Psoas muscle (tissue), 7 donors: ENCODE measurements at regions not wholly inside any gene's neighbourhood (a gene's known extent, or its start where the extent isn't known, plus 50 kb on each side); places are given as distances from the start of the nearest gene placed in this dataset.
"Not testable (repeated sequence)": the region's sequence is repeated elsewhere in the genome, so short reads cannot be mapped to it uniquely, and the experiment has no call there.

Source experiments
- ATAC-seq, 4 donors: fragments of 200-7000 bp; cut with Tn5 transposase; one replicate each; pipeline ENCODE4 v1.9.1; 2020; ENCODE audit warnings: moderate library complexity in 3 of 4, mild to moderate bottlenecking in 2 of 4
- DNase-seq, 2 donors: peaks; one replicate each; pipeline ENCODE4 v3.0.0-alpha.2; 2020
- H3K27ac ChIP-seq: fragments of 200-600 bp; one replicate; pipeline ENCODE4 v1.8.0; 2022
- H3K27me3 ChIP-seq, 3 donors: fragments of 200-600 bp in 1 of 3; one replicate each; pipeline versions ENCODE4 v1.6.1 to v1.8.0; 2013 to 2022; ENCODE audit warnings: low read length in 2 of 3, mild to moderate bottlenecking in 2 of 3, moderate library complexity in 1 of 3; ENCODE audit not compliant: insufficient read depth in 3 of 3
- H3K36me3 ChIP-seq, 2 donors: fragments of 200-600 bp in 1 of 2; one replicate each; pipeline versions ENCODE4 v1.6.1 to v1.8.0; 2013 to 2022; ENCODE audit warnings: low read depth in 1 of 2, mild to moderate bottlenecking in 1 of 2, moderate library complexity in 1 of 2; ENCODE audit not compliant: insufficient read depth in 1 of 2
- H3K4me1 ChIP-seq: fragments of 200-600 bp; one replicate; pipeline ENCODE4 v1.8.0; 2022
- H3K4me3 ChIP-seq: fragments of 200-600 bp; one replicate; pipeline ENCODE4 v1.8.0; 2022; ENCODE audit warnings: mild to moderate bottlenecking
- H3K9me3 ChIP-seq: fragments of 200-600 bp; one replicate; pipeline ENCODE4 v1.8.0; 2022
- WGBS, 3 donors: extraction: QIAGEN DNeasy Blood & Tissue Kit; methylation state at CpG; one replicate each; pipeline versions ENCODE4 v1.1.6 to v1.1.7; 2013; 5-methylcytosine and 5-hydroxymethylcytosine counted together
- intact Hi-C, 2 donors: fragments of 100-400 bp; cut with DNase I; formaldehyde crosslinking; loops; one replicate each; pipeline versions ENCODE4 v1.11.0 to v1.14.2; 2022
- TF ChIP-seq, protein P1 (sequence below): fragments of 200-600 bp; IDR thresholded peaks from one replicate; pipeline ENCODE4 v1.8.0; 2022; ENCODE audit warnings: antibody characterized with exemption
- donor health status: healthy with polysubstance abuse.
- donor health status: DM: no; HTN: no; CAD: no; lungs with moderate emphysema.
- donor health status: Bipolar disorder and iron deficiency.
- donor health status: healthy.
- donor health status: DM: yes; HTN: yes; CAD: no.
- donor health status: DM: no; HTN: no; CAD: no.
- donor health status: DM: yes; HTN: yes; CAD: no.

DNA sequence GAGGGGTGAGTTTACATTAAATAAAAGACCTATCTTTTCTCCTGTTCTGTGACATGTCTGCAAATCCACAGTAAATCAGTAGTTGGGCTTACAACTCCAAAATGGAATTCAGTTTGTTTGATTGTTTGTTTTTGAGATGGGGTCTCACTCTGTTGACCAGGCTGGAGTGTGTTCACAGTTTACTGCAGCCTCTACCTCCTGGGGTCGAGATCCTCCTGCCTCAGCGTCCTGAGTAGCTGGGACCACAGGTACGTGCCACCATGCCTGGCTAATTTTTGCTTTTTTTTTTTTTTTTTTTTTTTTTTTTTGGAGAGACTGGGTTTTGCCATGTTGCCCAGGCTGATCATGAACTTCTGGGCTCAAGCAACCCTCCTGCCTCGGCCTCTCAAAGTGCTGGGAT, 63.5 kb upstream of the ADPGK start:
- intact Hi-C loops, result no loop called here
- Histone ChIP-seq H3K36me3 (no peaks in the 10 kb centered on the region), H3K27ac (no peak overlapping the region), H3K4me3 (no peak overlapping the region), H3K9me3 (no peaks in the 10 kb centered on the region), H3K27me3 (no peaks in the 10 kb centered on the region), H3K4me1 (peaks cover 19% of the 10 kb centered on the region)
- DNase-seq (no peak), ATAC-seq (no peak)
- WGBS, 3 donors, result 53 to 81% (median 59%) methylated on average over 3 to 4 of the region's 4 CpGs
- TF ChIP-seq, protein P1, sequence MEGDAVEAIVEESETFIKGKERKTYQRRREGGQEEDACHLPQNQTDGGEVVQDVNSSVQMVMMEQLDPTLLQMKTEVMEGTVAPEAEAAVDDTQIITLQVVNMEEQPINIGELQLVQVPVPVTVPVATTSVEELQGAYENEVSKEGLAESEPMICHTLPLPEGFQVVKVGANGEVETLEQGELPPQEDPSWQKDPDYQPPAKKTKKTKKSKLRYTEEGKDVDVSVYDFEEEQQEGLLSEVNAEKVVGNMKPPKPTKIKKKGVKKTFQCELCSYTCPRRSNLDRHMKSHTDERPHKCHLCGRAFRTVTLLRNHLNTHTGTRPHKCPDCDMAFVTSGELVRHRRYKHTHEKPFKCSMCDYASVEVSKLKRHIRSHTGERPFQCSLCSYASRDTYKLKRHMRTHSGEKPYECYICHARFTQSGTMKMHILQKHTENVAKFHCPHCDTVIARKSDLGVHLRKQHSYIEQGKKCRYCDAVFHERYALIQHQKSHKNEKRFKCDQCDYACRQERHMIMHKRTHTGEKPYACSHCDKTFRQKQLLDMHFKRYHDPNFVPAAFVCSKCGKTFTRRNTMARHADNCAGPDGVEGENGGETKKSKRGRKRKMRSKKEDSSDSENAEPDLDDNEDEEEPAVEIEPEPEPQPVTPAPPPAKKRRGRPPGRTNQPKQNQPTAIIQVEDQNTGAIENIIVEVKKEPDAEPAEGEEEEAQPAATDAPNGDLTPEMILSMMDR, result no peak

DNA sequence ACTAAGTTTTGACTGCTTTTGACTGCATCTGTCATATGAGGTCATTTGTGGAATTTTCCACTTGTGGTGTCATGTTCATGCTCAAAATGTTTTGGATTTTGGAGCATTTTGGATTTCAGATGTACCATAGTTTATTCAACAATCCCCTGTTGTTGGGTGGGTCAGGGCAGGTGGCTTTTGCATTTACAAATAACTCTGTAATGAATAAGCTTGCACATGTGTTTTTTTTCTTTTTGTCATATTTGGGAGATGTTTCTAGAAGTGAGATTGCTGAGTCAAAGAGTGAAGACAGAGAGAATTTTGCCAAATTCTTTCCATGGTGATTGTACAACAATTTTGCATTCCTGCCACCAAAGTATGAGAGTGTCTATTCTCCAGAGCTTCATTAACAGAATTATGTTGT, 62.4 kb upstream of the ADPGK start:
- Histone ChIP-seq H3K9me3 (no peaks in the 10 kb centered on the region), H3K4me1 (peaks cover 8% of the 10 kb centered on the region), H3K27me3 (no peaks in the 10 kb centered on the region), H3K36me3 (no peaks in the 10 kb centered on the region), H3K4me3 (no peak overlapping the region), H3K27ac (no peak overlapping the region)
- TF ChIP-seq, protein P1, result no peak
- intact Hi-C loops, result no loop called here
- DNase-seq (no peak), ATAC-seq (no peak)

DNA sequence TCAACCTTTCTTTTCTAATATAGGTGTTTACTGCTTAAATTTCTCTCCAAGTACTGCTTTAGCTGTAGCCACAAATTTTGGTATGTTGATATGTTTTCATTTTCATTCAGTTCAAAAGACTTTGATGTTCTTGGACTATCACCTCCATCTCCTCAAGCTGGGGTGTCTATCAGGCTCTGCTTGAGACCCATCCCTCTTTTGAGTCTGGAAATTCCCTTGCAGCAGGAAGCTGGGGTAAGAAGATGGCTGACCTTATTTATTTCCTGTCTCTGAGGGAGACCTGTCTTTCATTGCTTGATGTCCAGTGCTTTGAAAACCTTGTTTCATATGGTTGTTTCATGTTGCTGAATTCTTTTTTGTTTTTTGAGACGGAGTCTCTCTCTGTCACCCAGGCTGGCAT, 60.5 kb upstream of the ADPGK start:
- no peaks in the 10 kb centered on the region for H3K9me3 ChIP-seq
- intact Hi-C loops, result no loop called here
- DNase-seq (no peak), ATAC-seq (no peak)
- no peaks in the 10 kb centered on the region for H3K36me3 ChIP-seq
- H3K27ac ChIP-seq, result no peak overlapping the region
- no peaks in the 10 kb centered on the region for H3K27me3 ChIP-seq
- 100% methylated on average over 1 of the region's 1 CpG for WGBS, 3 donors
- H3K4me3 ChIP-seq, result no peak overlapping the region
- peaks cover 3% of the 10 kb centered on the region for H3K4me1 ChIP-seq
- TF ChIP-seq, protein P1, result no peak

DNA sequence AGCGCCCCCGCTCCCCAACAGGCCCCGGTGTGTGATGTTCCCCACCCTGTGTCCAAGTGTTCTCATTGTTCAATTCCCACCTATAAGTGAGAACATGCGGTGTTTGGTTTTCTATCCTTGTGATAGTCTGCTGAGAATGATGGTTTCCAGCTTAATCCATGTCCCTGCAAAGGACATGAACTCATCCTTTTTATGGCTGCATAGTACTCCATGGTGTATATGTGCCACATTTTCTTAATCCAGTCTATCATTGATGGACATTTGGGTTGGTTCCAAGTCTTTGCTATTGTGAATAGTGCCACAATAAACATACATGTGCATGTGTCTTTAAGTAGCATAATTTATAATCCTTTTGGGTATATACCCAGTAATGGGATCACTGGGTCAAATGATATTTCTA, 59.8 kb upstream of the ADPGK start:
- H3K27me3 ChIP-seq, ATAC-seq, H3K36me3 ChIP-seq, H3K9me3 ChIP-seq, DNase-seq, H3K4me1 ChIP-seq, H3K27ac ChIP-seq, H3K4me3 ChIP-seq, intact Hi-C loops: not testable (repeated sequence)
- WGBS, 3 donors, result 95 to 99% (median 96%) methylated on average over 4 of the region's 4 CpGs

DNA sequence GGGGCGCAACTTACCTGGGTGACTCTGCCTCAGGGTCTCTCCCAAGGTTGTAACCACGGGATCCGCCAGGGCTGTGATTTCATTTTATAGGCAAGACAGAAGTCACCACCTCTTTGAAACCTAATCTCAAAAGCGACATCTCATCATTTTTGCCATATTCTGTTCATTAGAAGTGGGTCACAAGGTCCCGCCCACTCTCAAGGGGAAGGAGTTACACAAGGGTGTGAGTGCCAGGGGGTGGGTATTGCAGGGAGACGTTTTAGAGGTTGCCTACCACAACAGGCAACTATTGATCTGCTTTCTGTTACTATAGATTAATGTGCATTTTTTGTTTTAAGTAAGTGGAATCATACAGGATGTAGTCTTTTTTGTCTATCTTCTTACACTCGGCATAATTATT, 56.6 kb upstream of the ADPGK start:
- Histone ChIP-seq H3K4me1 (peaks cover 26% of the 10 kb centered on the region), H3K27ac (no peak overlapping the region), H3K27me3 (no peaks in the 10 kb centered on the region), H3K36me3 (no peaks in the 10 kb centered on the region), H3K4me3 (no peak overlapping the region), H3K9me3 (no peaks in the 10 kb centered on the region)
- 80 to 83% (median 80%) methylated on average over 7 of the region's 7 CpGs for WGBS, 3 donors
- ATAC-seq, result no peak
- TF ChIP-seq, protein P1, result no peak
- no peak for DNase-seq
- intact Hi-C loops, result no loop called here
